Vagina (tissue), 2 donors: ENCODE measurements at regions not wholly inside any gene's neighbourhood (a gene's known extent, or its start where the extent isn't known, plus 50 kb on each side); places are given as distances from the start of the nearest gene placed in this dataset.

ENCODE experiments used
- POLR2A ChIP-seq, 2 donors: fragments of 450-650 bp; IDR thresholded peaks; one replicate each; pipeline ENCODE4 v1.6.1; 2017; ENCODE audit warnings: antibody characterized with exemption in 2 of 2, mild to moderate bottlenecking in 2 of 2, moderate library complexity in 2 of 2
- TF ChIP-seq, protein P1 (sequence below), 3 experiments: fragments of 450-650 bp in 2 of 3; fragments of 200-600 bp in 1 of 3; sonication (generic) in 1 of 3; IDR thresholded peaks; one replicate each; pipeline ENCODE4 v1.5.1; 2017 to 2019; ENCODE audit warnings: antibody characterized with exemption in 3 of 3, mild to moderate bottlenecking in 2 of 3, moderate library complexity in 2 of 3

DNA sequence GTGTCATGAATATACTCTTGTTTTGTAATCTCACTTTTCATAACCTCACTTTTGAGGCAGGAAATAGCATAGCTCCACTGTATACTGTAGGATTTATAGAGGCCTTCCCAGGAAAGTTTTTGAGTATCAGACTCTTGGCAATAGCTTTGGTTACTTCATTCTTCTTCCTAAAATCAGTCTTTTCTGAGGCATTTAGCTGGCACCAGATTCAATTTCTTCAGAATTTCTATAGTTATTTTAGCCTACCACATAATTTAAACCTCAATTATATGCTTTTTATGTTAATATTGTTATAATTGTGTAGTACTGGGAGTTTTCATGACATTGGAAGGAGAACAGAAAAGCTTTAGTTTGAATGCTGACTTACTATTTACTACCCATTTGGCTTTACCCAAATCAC, 322.3 kb upstream of the FAR2 start:
- TF ChIP-seq, protein P1, sequence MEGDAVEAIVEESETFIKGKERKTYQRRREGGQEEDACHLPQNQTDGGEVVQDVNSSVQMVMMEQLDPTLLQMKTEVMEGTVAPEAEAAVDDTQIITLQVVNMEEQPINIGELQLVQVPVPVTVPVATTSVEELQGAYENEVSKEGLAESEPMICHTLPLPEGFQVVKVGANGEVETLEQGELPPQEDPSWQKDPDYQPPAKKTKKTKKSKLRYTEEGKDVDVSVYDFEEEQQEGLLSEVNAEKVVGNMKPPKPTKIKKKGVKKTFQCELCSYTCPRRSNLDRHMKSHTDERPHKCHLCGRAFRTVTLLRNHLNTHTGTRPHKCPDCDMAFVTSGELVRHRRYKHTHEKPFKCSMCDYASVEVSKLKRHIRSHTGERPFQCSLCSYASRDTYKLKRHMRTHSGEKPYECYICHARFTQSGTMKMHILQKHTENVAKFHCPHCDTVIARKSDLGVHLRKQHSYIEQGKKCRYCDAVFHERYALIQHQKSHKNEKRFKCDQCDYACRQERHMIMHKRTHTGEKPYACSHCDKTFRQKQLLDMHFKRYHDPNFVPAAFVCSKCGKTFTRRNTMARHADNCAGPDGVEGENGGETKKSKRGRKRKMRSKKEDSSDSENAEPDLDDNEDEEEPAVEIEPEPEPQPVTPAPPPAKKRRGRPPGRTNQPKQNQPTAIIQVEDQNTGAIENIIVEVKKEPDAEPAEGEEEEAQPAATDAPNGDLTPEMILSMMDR (IDR thresholded peaks at IDR 0.05): no peak
- no peak for TF ChIP-seq POLR2A (IDR thresholded peaks at IDR 0.05)
